Right kidney (tissue), 1 donor: ENCODE measurements at regions not wholly inside any gene's neighbourhood (a gene's known extent, or its start where the extent isn't known, plus 50 kb on each side); places are given as distances from the start of the nearest gene placed in this dataset.

Experiments
- DNase-seq: peaks from one replicate; pipeline ENCODE4 v3.0.0-alpha.2; 2016

GRCh38 chr2:58983111-58983510 is 742.0 kb upstream of the FANCL start:
- DNase-seq, result no peak

- DNase-seq, result no peak
Measured at GRCh38 chr2:58981237-58981636, 740.1 kb upstream of the FANCL start.

- no peak for DNase-seq
Measured at GRCh38 chr2:58976375-58977071, 735.4 kb upstream of the FANCL start.

GRCh38 chr2:58974881-58975280 is 733.8 kb upstream of the FANCL start:
- no peak for DNase-seq

GRCh38 chr2:58974426-58974825 is 733.3 kb upstream of the FANCL start:
- no peak for DNase-seq

- peak; percentile 21 for DNase-seq
Measured at GRCh38 chr2:58973811-58974281, 732.7 kb upstream of the FANCL start.

- no peak for DNase-seq
Measured at GRCh38 chr2:58972737-58973136, 731.6 kb upstream of the FANCL start.

GRCh38 chr2:58971511-58972360 is 730.6 kb upstream of the FANCL start:
- DNase-seq, result no peak

GRCh38 chr2:58970365-58970764 is 729.2 kb upstream of the FANCL start:
- DNase-seq, result no peak

- DNase-seq, result no peak
Measured at GRCh38 chr2:58968885-58969284, 727.8 kb upstream of the FANCL start.

GRCh38 chr2:58967736-58968135 is 726.6 kb upstream of the FANCL start:
- no peak for DNase-seq

GRCh38 chr2:58965602-58966001 is 724.5 kb upstream of the FANCL start:
- DNase-seq, result no peak

GRCh38 chr2:58959996-58960395 is 718.9 kb upstream of the FANCL start:
- no peak for DNase-seq

- no peak for DNase-seq
Measured at GRCh38 chr2:58957188-58957840, 716.2 kb upstream of the FANCL start.

- DNase-seq, result no peak
Measured at GRCh38 chr2:58954880-58955385, 713.8 kb upstream of the FANCL start.

GRCh38 chr2:58951722-58952121 is 710.6 kb upstream of the FANCL start:
- DNase-seq, result no peak

- DNase-seq, result no peak
Measured at GRCh38 chr2:58950795-58951462, 709.8 kb upstream of the FANCL start.

- no peak for DNase-seq
Measured at GRCh38 chr2:58939388-58939787, 698.3 kb upstream of the FANCL start.

- no peak for DNase-seq
Measured at GRCh38 chr2:58938988-58939387, 697.9 kb upstream of the FANCL start.

- DNase-seq, result no peak
Measured at GRCh38 chr2:58932801-58933200, 691.7 kb upstream of the FANCL start.

- DNase-seq, result no peak
Measured at GRCh38 chr2:58930537-58930936, 689.4 kb upstream of the FANCL start.

GRCh38 chr2:58928973-58929372 is 687.8 kb upstream of the FANCL start:
- DNase-seq, result no peak
